GM21576 (cell line): ENCODE measurements at regions not wholly inside any gene's neighbourhood (a gene's known extent, or its start where the extent isn't known, plus 50 kb on each side); places are given as distances from the start of the nearest gene placed in this dataset.

Source experiments
- ATAC-seq: cut with Tn5 transposase; IDR thresholded peaks from one replicate; pipeline ENCODE4 v1.9.1; 2021; ENCODE audit warnings: mild to moderate bottlenecking, moderate library complexity; ENCODE audit not compliant: unreplicated experiment

- no peak for ATAC-seq
These were observed 107.7 kb downstream of the SIPA1L2 start for GRCh38 chr1:232522189-232522588.

GRCh38 chr1:232521660-232522059, 108.3 kb downstream of the SIPA1L2 start:
- no peak for ATAC-seq

- no peak for ATAC-seq
These were observed 110.7 kb downstream of the SIPA1L2 start for GRCh38 chr1:232519186-232519585.

- ATAC-seq, result no peak
These were observed 111.6 kb downstream of the SIPA1L2 start for GRCh38 chr1:232518349-232518748.

- no peak for ATAC-seq
These were observed 112.7 kb downstream of the SIPA1L2 start for GRCh38 chr1:232517204-232517603.

- ATAC-seq, result no peak
These were observed 114.2 kb downstream of the SIPA1L2 start for GRCh38 chr1:232515706-232516105.

- ATAC-seq, result no peak
These were observed 117.2 kb downstream of the SIPA1L2 start for GRCh38 chr1:232512712-232513111.

- no peak for ATAC-seq
These were observed 118.8 kb downstream of the SIPA1L2 start for GRCh38 chr1:232511172-232511571.

GRCh38 chr1:232510367-232511110, 119.4 kb downstream of the SIPA1L2 start:
- no peak for ATAC-seq

- ATAC-seq, result no peak
These were observed 120.4 kb downstream of the SIPA1L2 start for GRCh38 chr1:232509570-232509969.

GRCh38 chr1:232508130-232508701, 121.7 kb downstream of the SIPA1L2 start:
- ATAC-seq, result no peak

- ATAC-seq, result no peak
These were observed 122.4 kb downstream of the SIPA1L2 start for GRCh38 chr1:232507571-232507970.

- ATAC-seq, result no peak
These were observed 124.0 kb downstream of the SIPA1L2 start for GRCh38 chr1:232505884-232506283.

GRCh38 chr1:232504651-232505050, 125.3 kb downstream of the SIPA1L2 start:
- ATAC-seq, result no peak

GRCh38 chr1:232503497-232503896, 126.4 kb downstream of the SIPA1L2 start:
- no peak for ATAC-seq

GRCh38 chr1:232501854-232502253, 128.1 kb downstream of the SIPA1L2 start:
- ATAC-seq, result no peak

GRCh38 chr1:232499188-232499587, 130.7 kb downstream of the SIPA1L2 start:
- no peak for ATAC-seq

- no peak for ATAC-seq
These were observed 136.1 kb downstream of the SIPA1L2 start for GRCh38 chr1:232493869-232494268.

- ATAC-seq, result no peak
These were observed 140.7 kb downstream of the SIPA1L2 start for GRCh38 chr1:232489256-232489655.

GRCh38 chr1:232487236-232487635, 142.7 kb downstream of the SIPA1L2 start:
- no peak for ATAC-seq

- no peak for ATAC-seq
These were observed 143.3 kb downstream of the SIPA1L2 start for GRCh38 chr1:232486454-232487207.

GRCh38 chr1:232486006-232486405, 143.9 kb downstream of the SIPA1L2 start:
- ATAC-seq, result no peak
